ENCODE measurements at regions not wholly inside any gene's neighbourhood (a gene's known extent, or its start where the extent isn't known, plus 50 kb on each side); places are given as distances from the start of the nearest gene placed in this dataset.

GRCh38 chr6:168157272-168158212 lies 78.5 kb upstream of the FRMD1 start:
- DNase-seq (ENCODE audit: low spot score): no peak

GRCh38 chr6:168156742-168157265 lies 77.8 kb upstream of the FRMD1 start:
- DNase-seq (ENCODE audit: low spot score): no peak

- no peak for DNase-seq (ENCODE audit: low spot score)
Measured at GRCh38 chr6:168155821-168156741, 77.1 kb upstream of the FRMD1 start.

GRCh38 chr6:168155193-168155592 lies 76.2 kb upstream of the FRMD1 start:
- DNase-seq (ENCODE audit: low spot score): peak; percentile 6

GRCh38 chr6:168154263-168154917 lies 75.4 kb upstream of the FRMD1 start:
- no peak for DNase-seq (ENCODE audit: low spot score)

- no peak for DNase-seq (ENCODE audit: low spot score)
Measured at GRCh38 chr6:168153553-168153952, 74.5 kb upstream of the FRMD1 start.

GRCh38 chr6:168152980-168153379 lies 74.0 kb upstream of the FRMD1 start:
- DNase-seq (ENCODE audit: low spot score): no peak

- DNase-seq (ENCODE audit: low spot score): no peak
Measured at GRCh38 chr6:168152306-168152963, 73.4 kb upstream of the FRMD1 start.

GRCh38 chr6:168150551-168151320 lies 71.7 kb upstream of the FRMD1 start:
- DNase-seq (ENCODE audit: low spot score): no peak

- no peak for DNase-seq (ENCODE audit: low spot score)
Measured at GRCh38 chr6:168149015-168149414, 70.0 kb upstream of the FRMD1 start.

GRCh38 chr6:168148231-168148849 lies 69.3 kb upstream of the FRMD1 start:
- no peak for DNase-seq (ENCODE audit: low spot score)

- no peak for DNase-seq (ENCODE audit: low spot score)
Measured at GRCh38 chr6:168147205-168147738, 68.3 kb upstream of the FRMD1 start.

GRCh38 chr6:168145747-168146596 lies 67.0 kb upstream of the FRMD1 start:
- DNase-seq (ENCODE audit: low spot score): no peak

GRCh38 chr6:168139121-168139520 lies 60.1 kb upstream of the FRMD1 start:
- no peak for DNase-seq (ENCODE audit: low spot score)

- no peak for DNase-seq (ENCODE audit: low spot score)
Measured at GRCh38 chr6:168138436-168138835, 59.4 kb upstream of the FRMD1 start.

- peak; percentile 17 for DNase-seq (ENCODE audit: low spot score)
Measured at GRCh38 chr6:168137024-168137423, 58.0 kb upstream of the FRMD1 start.

GRCh38 chr6:168136622-168137021 lies 57.6 kb upstream of the FRMD1 start:
- no peak for DNase-seq (ENCODE audit: low spot score)

- DNase-seq (ENCODE audit: low spot score): no peak
Measured at GRCh38 chr6:168136001-168136400, 57.0 kb upstream of the FRMD1 start.
